ENCODE measurements at regions not wholly inside any gene's neighbourhood (a gene's known extent, or its start where the extent isn't known, plus 50 kb on each side); places are given as distances from the start of the nearest gene placed in this dataset.

GRCh38 chr11:92357841-92358240, 133.2 kb downstream of the FAT3 start:
- no peak for TF ChIP-seq HBP1 (CRISPR knock-in tag; IDR thresholded peaks at IDR 0.05)
- no peak for TF ChIP-seq CREB3L1 (IDR thresholded peaks at IDR 0.05; ENCODE audit: borderline replicate concordance, low read depth)
- no peak for TF ChIP-seq POU5F1 (IDR thresholded peaks at IDR 0.05; ENCODE audit: borderline replicate concordance, low read depth, low read length, partially characterized antibody)
- no peak for TF ChIP-seq POLR2AphosphoS5 (IDR thresholded peaks at IDR 0.05; ENCODE audit: control insufficient read depth, insufficient read depth, low read depth, low read length)
- TF ChIP-seq CTCF (IDR thresholded peaks at IDR 0.05 in 2 of 3, conservative IDR thresholded peaks at IDR 0.05 in 1 of 3; ENCODE audit: insufficient read depth in 2 of 3, low read depth in 1 of 3, low read length in 3 of 3): no peak
- no peak for TF ChIP-seq CHD7 (IDR thresholded peaks at IDR 0.05; ENCODE audit: low read depth, low read length)
- no peak for TF ChIP-seq IRF1 (CRISPR knock-in tag; IDR thresholded peaks at IDR 0.05; ENCODE audit: borderline replicate concordance)
- no peak for TF ChIP-seq SIN3A (IDR thresholded peaks at IDR 0.05; ENCODE audit: borderline replicate concordance in 2 of 2, control insufficient read depth in 1 of 2, low read depth in 2 of 2, low read length in 2 of 2)
- TF ChIP-seq ZNF76 (CRISPR knock-in tag; IDR thresholded peaks at IDR 0.05; ENCODE audit: borderline replicate concordance): no peak
- no peak for TF ChIP-seq SRSF7 (optimal IDR thresholded peaks at IDR 0.05; ENCODE audit: low read depth, low read length)

All from K562 (cell line).